ENCODE measurements at regions not wholly inside any gene's neighbourhood (a gene's known extent, or its start where the extent isn't known, plus 50 kb on each side); places are given as distances from the start of the nearest gene placed in this dataset.

DNA sequence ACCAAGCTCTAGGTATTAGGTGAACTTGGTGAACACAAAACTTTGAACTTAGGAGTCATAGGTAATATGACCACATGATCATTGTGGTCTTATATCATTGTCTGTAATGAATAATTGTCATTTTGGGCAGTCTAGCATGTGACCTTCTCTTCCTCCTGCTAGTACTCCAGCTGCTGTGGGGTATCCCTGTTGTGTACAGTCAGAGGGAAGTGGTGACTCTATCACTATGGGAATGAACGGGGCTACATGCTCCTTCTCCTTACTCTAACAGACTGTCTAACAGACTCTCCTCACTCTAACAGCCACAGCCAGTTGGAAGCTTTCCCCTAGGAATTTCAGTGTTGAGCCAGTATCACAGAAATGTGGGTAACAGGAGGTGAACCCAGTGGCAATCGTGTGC, 68.2 kb upstream of the NEDD4L start:
- no peak for TF ChIP-seq CTCF (IDR thresholded peaks at IDR 0.05)
- POLR2A ChIA-PET, result no interaction called here
- DNase-seq (no peak), ATAC-seq (ENCODE audit: low read depth) (no peak)
- CTCF ChIA-PET, result interaction anchor here (1.1 to 1.5 kb wide), 3 partner anchors 17 to 146 kb away, joined by 3 to 4 read pairs (median 3); partner anchors contain the start of gene NEDD4L
- H3K27me3 Mint-ChIP-seq, result no peaks in the 10 kb centered on the region
- H3K9me3 Mint-ChIP-seq, result no peaks in the 10 kb centered on the region
- H3K36me3 Mint-ChIP-seq (ENCODE audit: low read depth), result no peaks in the 10 kb centered on the region
- H3K4me3 Mint-ChIP-seq, result peak overlapping the region; percentile 35
- peak overlapping the region; percentile 41 for H3K27ac Mint-ChIP-seq
- intact Hi-C loops (cut with micrococcal nuclease), result no loop called here
- H3K4me1 Mint-ChIP-seq, result peaks cover 11% of the 10 kb centered on the region

DNA sequence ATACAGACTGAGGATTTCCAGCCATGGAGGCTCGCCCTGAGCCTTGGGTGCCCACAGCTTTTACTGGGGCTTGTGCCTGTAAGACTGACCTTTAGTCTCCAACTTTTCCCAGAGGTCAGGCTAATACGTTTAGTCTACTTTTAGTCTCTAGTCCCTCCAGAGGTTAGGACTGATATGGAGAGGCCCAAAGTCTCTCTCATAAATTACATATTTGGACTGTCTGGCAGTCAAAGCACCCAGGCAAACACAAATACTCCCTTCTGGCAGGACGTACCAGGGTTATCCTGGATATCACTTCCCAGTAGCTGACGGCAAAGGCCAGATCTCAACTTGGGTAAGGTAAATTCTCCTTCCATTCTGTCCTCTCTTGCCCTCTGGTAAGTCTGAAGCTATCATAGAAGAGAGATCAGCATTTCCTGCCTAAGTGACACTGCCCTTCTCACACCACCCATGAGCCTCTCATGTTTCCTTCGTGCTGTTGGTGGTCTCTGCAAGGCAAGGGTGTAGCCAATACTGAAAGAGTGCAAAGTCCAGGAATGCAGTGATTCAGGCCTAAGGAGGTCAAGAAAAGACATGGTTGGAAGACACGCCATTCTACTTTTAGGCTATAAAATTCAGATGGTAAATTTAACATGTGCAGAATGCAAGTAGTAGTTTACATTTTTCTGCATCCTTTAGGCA, 69.3 kb upstream of the NEDD4L start:
- Mint-ChIP-seq H3K4me3 (no peak overlapping the region), H3K27me3 (no peaks in the 10 kb centered on the region), H3K36me3 (ENCODE audit: low read depth) (no peaks in the 10 kb centered on the region), H3K9me3 (no peaks in the 10 kb centered on the region), H3K27ac (no peak overlapping the region), H3K4me1 (peaks cover 17% of the 10 kb centered on the region)
- no peak for TF ChIP-seq CTCF (IDR thresholded peaks at IDR 0.05)
- ATAC-seq (ENCODE audit: low read depth), result no peak
- POLR2A ChIA-PET, result no interaction called here
- CTCF ChIA-PET, result interaction anchor here (1.5 kb wide), 1 partner anchor 147 kb away, joined by 3 read pairs; no protein-coding TSS in a partner anchor
- no peak for DNase-seq
- intact Hi-C loops (cut with micrococcal nuclease), result no loop called here

DNA sequence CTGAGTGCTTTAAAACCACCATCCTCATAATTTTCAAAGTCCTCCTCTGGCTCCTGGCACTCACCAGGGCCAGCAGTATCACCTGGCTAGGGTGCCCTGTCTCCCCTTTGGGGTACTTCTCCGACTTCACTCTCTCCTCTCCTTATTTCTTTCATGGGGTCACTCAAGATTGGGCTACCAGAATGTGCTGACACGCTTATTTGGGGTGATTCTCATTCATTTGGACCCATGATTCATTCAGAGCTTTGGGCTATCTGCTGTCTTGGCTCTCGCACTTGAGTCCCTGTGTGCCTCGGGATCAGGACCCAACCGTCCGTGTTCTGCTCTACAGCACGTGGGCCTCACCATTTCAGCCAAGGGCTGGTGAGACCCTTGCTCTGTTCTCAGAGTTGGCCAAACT, 70.1 kb upstream of the NEDD4L start:
- ChIA-PET CTCF (interaction anchor here (1.2 kb wide), 1 partner anchor 15 kb away, joined by 3 read pairs; no protein-coding TSS in a partner anchor), POLR2A (no interaction called here)
- no peak for ATAC-seq (ENCODE audit: low read depth)
- intact Hi-C loops (cut with micrococcal nuclease), result no loop called here
- DNase-seq, result no peak
- Mint-ChIP-seq H3K27ac (no peak overlapping the region), H3K4me3 (no peak overlapping the region), H3K36me3 (ENCODE audit: low read depth) (no peaks in the 10 kb centered on the region), H3K27me3 (no peaks in the 10 kb centered on the region), H3K9me3 (no peaks in the 10 kb centered on the region), H3K4me1 (peaks cover 17% of the 10 kb centered on the region)
- no peak for TF ChIP-seq CTCF (IDR thresholded peaks at IDR 0.05)

DNA sequence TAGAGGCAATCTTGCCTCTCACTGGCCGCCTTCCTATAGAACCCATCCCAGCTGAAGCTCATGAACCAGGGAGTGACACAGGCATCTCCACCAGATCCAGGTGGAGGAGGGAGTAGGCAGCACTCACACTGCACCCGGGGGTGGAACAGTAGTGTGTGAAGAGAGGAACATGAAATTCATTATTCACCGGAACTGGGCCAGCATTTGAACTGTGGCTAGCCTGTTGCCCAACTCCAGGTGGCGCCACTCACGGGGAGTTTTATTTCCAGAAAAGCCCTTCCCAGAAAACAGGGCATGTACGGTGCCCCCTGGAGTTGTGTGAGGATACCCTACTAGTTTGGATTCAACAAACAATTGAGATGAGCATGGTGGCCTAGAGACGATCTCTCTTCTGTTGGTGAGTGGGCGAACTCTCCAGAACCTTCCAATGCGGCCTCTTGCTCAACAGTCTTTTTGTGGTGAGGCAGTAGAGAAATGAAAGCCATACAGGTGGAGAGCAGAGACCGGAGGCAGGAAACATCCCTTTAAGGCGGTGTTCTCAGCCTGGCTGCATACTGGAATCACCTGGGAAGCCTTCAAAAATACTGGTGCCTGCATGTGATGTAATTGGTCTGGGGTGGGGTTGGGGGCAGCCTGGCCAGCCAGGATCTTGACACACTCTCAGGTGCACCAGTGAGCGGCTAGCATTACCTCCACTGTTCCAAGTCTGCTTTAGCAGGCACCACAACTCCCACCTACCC, 73.5 kb upstream of the NEDD4L start:
- no peak overlapping the region for H3K27ac Mint-ChIP-seq
- H3K9me3 Mint-ChIP-seq, result no peaks in the 10 kb centered on the region
- no peaks in the 10 kb centered on the region for H3K36me3 Mint-ChIP-seq (ENCODE audit: low read depth)
- CTCF ChIA-PET, result interaction anchor here (1.5 kb wide), 1 partner anchor 151 kb away, joined by 5 read pairs; no protein-coding TSS in a partner anchor
- TF ChIP-seq CTCF (IDR thresholded peaks at IDR 0.05), result no peak
- POLR2A ChIA-PET, result no interaction called here
- no peaks in the 10 kb centered on the region for H3K27me3 Mint-ChIP-seq
- DNase-seq (no peak), ATAC-seq (ENCODE audit: low read depth) (no peak)
- peaks cover 7% of the 10 kb centered on the region for H3K4me1 Mint-ChIP-seq
- intact Hi-C loops (cut with micrococcal nuclease), result no loop called here
- H3K4me3 Mint-ChIP-seq, result no peak overlapping the region

DNA sequence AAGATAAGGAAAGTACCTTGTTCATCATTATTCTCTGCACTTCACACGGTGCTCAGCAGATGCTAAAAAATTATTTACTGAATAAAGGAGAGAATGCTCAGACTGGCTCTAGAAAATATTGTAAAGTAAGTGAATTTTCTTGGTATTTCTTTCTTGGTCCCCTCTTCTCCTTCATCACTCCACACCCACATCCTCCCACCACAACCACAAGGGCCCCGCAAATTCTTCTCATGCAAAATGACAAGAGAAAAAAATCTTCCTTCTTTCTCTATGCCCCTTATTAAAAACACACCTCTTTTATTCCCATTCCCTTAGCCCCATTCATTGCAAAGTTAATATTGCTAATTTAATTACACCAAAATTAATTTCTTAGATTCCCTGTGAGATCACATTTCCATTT, 74.2 kb upstream of the NEDD4L start:
- CTCF ChIA-PET, result interaction anchor here (1.5 kb wide), 1 partner anchor 152 kb away, joined by 5 read pairs; no protein-coding TSS in a partner anchor
- POLR2A ChIA-PET, result no interaction called here
- H3K4me3 Mint-ChIP-seq, result no peak overlapping the region

More for the DNA sequence above, 74.2 kb upstream of the NEDD4L start:
- Mint-ChIP-seq H3K27ac (no peak overlapping the region), H3K27me3 (no peaks in the 10 kb centered on the region), H3K4me1 (peaks cover 11% of the 10 kb centered on the region), H3K9me3 (no peaks in the 10 kb centered on the region), H3K36me3 (ENCODE audit: low read depth) (no peaks in the 10 kb centered on the region)
- DNase-seq (no peak), ATAC-seq (ENCODE audit: low read depth) (no peak)
- TF ChIP-seq CTCF (IDR thresholded peaks at IDR 0.05), result no peak
- intact Hi-C loops (cut with micrococcal nuclease), result no loop called here
